Mucosa of gallbladder (tissue), 1 donor: ENCODE measurements at regions not wholly inside any gene's neighbourhood (a gene's known extent, or its start where the extent isn't known, plus 50 kb on each side); places are given as distances from the start of the nearest gene placed in this dataset.

Experiments used
- DNase-seq: peaks from one replicate; pipeline ENCODE4 v3.0.0-alpha.2; 2020; ENCODE audit warnings: low spot score
- donor health status: DM: no; HTN: no; CAD: no.

DNA sequence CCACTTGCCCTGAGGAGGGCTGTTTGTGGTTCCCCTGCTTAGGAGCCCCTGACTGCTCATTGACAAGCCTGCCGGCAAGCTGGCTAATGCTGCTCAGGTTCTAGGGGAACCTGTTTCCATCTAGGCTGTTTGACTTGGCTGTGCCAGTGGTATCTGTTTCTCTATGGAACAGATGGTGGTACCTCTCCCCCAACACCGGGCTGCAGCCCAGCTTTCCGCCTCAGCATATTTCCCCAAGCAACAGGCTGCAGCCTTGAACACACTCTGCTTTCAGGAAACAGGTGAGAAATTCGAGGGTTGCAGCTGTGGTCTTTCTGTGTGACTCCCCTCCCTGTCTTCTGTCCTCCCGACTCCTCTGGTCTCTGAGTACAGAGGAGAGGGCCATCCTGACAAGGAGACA, 132.3 kb downstream of the TMEM132E start:
- DNase-seq = no peak

DNA sequence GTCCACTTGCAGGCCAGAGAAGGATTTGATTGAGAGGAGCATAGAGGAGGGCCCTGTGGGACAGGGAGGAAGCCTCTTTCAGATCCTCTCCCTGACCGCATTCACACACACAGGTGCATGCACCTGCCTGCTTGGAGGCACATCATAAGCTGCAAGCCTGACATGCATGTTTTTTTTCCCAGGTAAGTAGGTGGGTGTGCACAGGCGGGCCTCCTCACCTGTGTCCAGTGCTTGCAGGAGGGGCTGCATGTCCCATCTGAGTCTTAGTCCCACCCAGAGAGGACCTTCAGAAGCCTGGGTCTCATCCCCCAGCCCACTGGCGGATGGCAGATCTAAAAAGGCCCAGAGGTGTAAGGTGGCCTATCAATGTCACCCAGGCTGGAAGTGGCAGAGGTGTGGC, 130.8 kb downstream of the TMEM132E start:
- no peak for DNase-seq

DNA sequence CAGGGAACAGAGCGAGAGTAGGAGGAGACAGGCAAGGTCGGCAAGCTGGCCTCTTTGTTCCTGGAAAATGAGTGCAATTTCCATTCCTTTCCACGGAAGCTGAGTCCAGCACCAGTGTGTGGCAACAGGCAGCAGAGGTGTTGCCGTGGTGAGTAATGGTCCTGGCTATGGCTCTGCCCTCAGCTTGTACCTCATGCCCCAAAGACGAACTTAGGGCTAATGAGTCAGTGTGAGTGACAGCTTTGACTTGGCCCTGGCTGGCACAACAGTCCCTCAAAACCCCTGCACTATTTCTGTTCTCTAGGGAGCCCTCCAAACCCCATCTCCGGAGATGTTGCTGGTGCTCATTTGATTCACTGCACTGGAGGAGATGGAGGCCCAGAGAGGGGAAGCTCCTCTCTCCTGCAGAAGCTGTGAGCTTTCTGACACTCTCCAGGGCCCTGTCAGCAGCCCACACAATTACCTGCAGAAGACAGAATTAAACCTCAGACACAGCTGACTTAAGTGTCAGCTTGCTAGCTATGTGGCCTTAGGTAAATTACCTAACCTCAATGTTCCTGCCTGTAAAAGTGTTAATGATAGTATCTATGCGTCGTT, 129.9 kb downstream of the TMEM132E start:
- no peak for DNase-seq

DNA sequence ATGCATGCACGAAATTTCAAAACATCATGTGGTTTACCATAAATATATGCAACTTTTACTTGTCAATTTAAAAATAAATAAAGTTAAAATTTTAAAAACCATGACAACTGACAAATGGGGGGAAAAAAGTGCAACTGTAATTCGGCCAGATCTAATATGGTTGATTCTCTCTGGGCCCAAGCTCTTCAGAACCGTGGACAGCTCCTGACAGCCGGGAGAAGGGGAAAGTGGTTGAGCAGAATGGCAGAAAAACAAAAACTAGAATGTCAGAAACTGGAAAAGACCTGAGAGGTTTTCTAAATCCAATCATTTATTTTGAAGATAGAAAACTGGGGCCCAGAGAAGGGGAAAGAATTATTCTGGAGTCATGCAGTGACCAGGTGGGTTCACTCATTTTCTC, 126.6 kb downstream of the TMEM132E start:
- DNase-seq = peak; percentile 42

DNA sequence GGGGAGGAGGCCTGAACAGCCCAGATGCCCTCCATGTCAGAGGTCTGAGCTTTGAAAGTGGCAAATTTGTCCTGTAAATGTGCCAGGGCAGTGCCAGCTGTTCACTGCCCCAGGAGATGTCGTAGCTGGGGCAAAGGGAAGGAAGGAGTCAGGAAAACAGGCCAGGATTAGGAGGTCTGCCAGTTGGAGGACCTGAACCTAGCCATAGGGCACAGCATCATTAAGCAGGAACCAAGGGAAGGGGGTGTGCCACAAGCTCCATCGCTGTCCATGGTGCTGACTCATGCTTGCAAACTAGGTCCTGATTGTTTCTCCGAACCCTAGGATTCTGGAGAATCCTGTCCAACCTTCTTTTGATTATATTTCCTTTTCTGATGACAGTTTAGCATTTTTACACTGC, 124.2 kb downstream of the TMEM132E start:
- peak; percentile 40 for DNase-seq

DNA sequence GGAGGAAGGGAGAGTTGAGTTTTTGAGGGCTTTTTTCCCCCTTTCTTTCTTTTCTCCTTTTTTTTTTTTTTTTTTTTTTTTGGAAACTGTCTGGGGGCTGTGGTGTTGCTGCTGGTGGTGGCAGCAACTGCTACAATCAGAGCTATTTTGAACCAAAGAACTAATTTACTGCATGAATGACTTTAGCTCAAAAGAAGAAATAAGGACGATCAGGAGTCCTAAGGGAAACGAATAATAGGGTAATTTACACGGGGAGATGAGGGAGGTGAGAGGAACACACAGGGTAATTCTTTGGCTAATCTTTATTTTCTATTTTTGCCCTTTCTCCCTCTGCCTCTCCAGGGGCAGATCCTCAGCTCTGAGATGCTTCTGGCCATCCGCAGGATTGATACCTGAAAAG, 119.8 kb downstream of the TMEM132E start:
- no peak for DNase-seq

DNA sequence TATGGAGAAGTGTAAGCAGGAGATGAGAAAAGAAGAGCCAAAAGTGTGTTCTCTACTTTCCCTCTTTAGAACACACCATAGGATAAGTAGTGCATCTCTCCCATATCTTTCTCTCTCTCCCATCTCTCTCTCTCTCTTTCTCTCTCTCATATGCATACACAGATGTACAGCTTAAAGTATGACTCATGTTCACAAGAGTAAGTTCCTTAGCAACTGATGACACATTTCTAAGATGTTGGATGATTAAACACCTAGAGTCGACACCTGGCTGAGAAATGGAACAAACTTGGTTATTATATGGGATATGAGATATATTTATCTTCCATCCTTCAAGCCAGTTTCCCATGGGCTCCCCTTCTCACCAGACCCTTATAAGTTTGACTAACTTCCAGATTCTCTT, 113.5 kb downstream of the TMEM132E start:
- no peak for DNase-seq
